SIG-M5 treated with dmso at 0.1 percent for 504 hours (cell line): ENCODE measurements at regions not wholly inside any gene's neighbourhood (a gene's known extent, or its start where the extent isn't known, plus 50 kb on each side); places are given as distances from the start of the nearest gene placed in this dataset.

Experiments
- DNase-seq: peaks from one replicate; lab custom pipeline; 2025; ENCODE audit not compliant: unreplicated experiment; lab: John Stamatoyannopoulos, UW

GRCh38 chrX:36916941-36917340 is 91.2 kb upstream of the FAM47C start:
- no peak for DNase-seq

GRCh38 chrX:36927712-36928111 is 80.5 kb upstream of the FAM47C start:
- DNase-seq: no peak

GRCh38 chrX:36930491-36930890 is 77.7 kb upstream of the FAM47C start:
- DNase-seq: no peak

- no peak for DNase-seq
Measured at GRCh38 chrX:36947214-36947613, 61.0 kb upstream of the FAM47C start.

GRCh38 chrX:36950495-36951253 is 57.5 kb upstream of the FAM47C start:
- DNase-seq: no peak

GRCh38 chrX:36957425-36958328 is 50.5 kb upstream of the FAM47C start:
- DNase-seq: no peak
